GM19238 (cell line): ENCODE measurements at regions not wholly inside any gene's neighbourhood (a gene's known extent, or its start where the extent isn't known, plus 50 kb on each side); places are given as distances from the start of the nearest gene placed in this dataset.

Experiments used
- DNase-seq: peaks from one replicate; pipeline ENCODE4 v3.0.0; 2011; ENCODE audit warnings: low spot score; ENCODE audit not compliant: insufficient read length

DNA sequence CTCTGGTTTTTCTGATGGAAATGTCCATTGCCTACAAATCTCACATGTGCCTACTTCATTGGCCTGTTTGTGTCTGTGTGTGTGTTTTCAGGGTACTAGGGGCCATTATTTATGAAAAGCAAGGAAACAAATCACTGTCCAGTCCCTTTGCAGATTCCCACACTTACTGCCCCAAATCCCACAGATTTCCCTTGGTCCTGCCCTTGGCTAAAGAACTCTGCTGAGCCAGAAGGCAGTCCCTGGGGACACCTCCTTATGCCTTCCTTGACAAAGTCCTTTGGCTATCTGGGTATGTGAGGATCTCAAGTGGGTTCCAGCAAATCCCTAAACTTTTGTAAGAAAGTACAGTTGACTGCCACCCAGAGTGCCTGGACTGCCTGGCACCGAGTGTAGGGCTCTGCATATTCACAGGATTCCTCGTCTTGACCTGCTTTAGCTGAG, 388.1 kb downstream of the BCAT1 start:
- no peak for DNase-seq

- no peak for DNase-seq
These were observed 388.6 kb downstream of the BCAT1 start for GRCh38 chr12:24560192-24560775.

- no peak for DNase-seq
These were observed 391.2 kb downstream of the BCAT1 start for GRCh38 chr12:24557738-24558137.

GRCh38 chr12:24555730-24556129, 393.2 kb downstream of the BCAT1 start:
- DNase-seq = no peak

GRCh38 chr12:24554612-24555295, 394.1 kb downstream of the BCAT1 start:
- DNase-seq = no peak

- DNase-seq = no peak
These were observed 395.6 kb downstream of the BCAT1 start for GRCh38 chr12:24553259-24553658.

GRCh38 chr12:24551163-24551786, 397.6 kb downstream of the BCAT1 start:
- DNase-seq = no peak

- DNase-seq = no peak
These were observed 398.3 kb downstream of the BCAT1 start for GRCh38 chr12:24550609-24551008.

DNA sequence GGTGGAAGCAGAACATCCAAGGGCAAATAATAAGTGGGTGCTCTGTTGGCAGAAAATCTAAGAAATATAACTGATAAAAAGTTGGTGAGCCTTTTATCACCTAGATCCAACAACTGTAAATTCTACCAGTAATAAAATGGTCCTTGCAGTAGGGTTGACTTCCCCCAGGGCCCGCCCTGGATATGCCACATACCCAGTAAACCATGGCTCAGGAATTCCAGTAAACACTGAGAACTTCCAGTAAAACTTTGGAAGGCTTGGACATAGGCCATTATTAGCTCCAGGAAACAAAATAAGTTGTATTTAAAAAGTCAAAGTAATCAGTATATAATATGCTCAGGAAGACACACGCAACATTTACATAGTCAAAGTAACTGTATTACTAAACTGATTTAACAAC, 402.2 kb downstream of the BCAT1 start:
- DNase-seq = no peak

GRCh38 chr12:24546084-24546483, 402.8 kb downstream of the BCAT1 start:
- DNase-seq = no peak

DNA sequence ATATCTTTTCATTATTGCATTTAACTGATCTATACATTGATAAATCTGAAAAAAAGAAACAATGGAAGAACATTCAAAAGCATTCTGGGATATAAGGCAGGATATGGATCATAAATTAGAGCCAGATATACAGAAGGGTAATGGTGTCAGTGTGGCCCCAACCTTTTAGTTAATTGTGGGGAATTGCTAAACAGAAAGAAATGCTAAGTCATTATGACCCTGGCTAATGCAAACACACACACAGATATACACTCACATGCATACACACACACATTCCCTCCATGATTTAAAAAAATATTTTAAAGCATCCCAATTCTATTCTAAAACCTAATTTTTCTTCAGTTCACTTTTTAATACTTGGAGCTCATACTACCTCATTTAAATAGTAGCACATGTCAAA, 404.5 kb downstream of the BCAT1 start:
- DNase-seq = no peak

- no peak for DNase-seq
These were observed 407.6 kb downstream of the BCAT1 start for GRCh38 chr12:24541193-24541871.

GRCh38 chr12:24539646-24540045, 409.3 kb downstream of the BCAT1 start:
- no peak for DNase-seq

- DNase-seq = no peak
These were observed 411.6 kb downstream of the BCAT1 start for GRCh38 chr12:24537083-24537860.

GRCh38 chr12:24535334-24536069, 413.4 kb downstream of the BCAT1 start:
- DNase-seq = no peak

DNA sequence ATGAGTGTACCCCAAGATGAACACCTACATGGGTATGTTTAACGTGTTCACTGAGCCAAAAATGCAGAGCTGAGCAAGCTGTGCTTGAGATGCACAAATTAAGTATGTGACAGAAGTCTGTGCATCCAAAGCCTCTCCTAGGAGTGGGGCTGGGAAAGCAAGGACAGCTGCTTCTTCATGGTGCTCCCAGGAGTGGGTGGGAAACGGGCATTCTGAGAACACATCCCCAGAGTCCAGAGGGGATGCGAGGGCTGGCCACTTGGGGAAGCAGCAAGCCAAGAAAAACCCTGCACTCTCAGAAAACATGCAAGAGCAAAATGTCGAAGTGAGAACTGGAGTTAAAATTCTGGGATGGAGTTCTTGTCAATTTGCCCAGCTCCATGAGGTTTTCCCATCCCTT, 414.3 kb downstream of the BCAT1 start:
- DNase-seq = no peak

DNA sequence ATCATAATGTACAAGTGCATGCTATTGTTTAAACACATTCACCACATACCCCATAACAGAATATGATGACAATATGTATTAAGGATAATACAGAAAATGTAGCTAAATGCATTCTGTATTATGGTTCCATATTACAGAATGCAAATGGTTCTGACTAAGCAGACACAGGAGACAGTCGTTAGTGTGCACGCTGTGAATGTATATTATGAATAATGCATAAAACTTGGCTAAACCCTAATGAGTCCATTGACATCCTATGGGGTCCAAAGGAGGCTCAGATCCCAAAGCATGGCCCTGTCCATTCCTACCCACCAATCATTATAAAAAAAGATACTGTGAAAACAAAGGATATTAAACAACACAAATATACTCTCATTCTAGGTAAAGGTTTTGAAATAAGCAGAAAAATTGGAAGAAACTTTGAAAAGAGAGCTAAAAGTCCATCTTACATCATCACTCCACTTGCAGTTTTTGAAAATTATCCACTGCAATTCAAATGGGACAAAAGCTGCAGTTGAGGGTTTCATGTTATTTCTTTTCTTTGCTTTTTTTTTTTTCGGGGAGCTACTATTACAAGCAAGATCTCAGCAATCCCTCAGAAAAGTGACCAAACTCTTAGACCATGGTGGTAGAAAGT, 415.1 kb downstream of the BCAT1 start:
- DNase-seq = no peak

GRCh38 chr12:24530689-24531088, 418.2 kb downstream of the BCAT1 start:
- no peak for DNase-seq

DNA sequence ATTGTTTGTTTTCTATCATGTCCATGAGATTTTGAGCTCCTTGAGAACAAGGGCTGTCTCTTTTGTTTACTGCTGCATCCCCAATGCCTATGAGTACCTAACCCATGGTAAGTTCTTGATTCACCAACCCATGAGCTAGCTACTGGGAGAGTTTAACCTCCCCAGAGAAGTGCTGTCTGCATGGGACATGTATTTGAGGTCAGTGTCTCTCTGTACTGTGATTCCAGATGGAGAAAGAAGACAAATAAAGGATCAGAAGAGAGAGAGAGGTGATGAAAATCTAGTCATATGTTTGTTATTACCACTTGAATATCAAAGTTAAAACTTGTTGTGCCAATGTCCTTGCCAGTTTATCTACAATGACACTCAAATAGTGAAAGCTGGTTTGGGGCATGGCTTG, 421.8 kb downstream of the BCAT1 start:
- no peak for DNase-seq

DNA sequence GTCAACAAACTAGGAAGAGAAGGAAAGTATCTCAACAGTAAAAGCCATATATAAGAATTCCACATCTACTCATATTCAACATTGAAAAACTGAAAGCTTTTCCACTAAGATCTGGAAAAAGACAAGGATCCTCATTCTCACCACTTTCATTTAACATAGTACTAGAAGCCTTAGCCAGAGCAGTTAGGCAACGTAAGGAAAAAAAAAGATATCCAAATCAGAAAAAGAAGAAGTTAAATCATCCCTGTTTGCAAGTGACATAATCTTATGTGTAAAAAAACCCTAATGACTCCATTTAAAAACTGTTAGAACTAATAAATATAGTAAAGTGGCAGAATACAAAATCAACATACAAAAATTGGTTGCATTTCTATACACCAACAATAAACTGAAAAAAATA, 426.2 kb downstream of the BCAT1 start:
- DNase-seq = no peak
